H1 (cell line): ENCODE measurements at regions not wholly inside any gene's neighbourhood (a gene's known extent, or its start where the extent isn't known, plus 50 kb on each side); places are given as distances from the start of the nearest gene placed in this dataset.
A peak's percentile ranks its signal among the peaks of the same experiment; 100 is the strongest.

Source experiments
- CTCF ChIA-PET: fragments of 300-600 bp; sonication (Branson Sonifier 250); formaldehyde crosslinking; loops from one replicate; lab custom pipeline; 2021; ENCODE audit not compliant: partially characterized antibody; lab: Charles Lee
- POLR2A ChIA-PET: fragments of 300-600 bp; sonication (Branson Sonifier 250); formaldehyde crosslinking; loops from one replicate; lab custom pipeline; 2021; ENCODE audit warnings: inconsistent platforms; ENCODE audit not compliant: partially characterized antibody; lab: Charles Lee
- DNase-seq, 2 experiments: peaks; one replicate each; pipeline versions ENCODE4 v3.0.0 to v3.0.0-alpha.2; 2010 to 2022; ENCODE audit warnings: low spot score in 2 of 2, low read depth in 1 of 2, mixed read lengths in 1 of 2
- FAIRE-seq: peaks from 2 replicates; lab custom pipeline; 2011; peaks lifted over from hg19 to GRCh38; lab: Jason Lieb, UNC
- H2AFZ ChIP-seq: 2 replicates; pipeline ENCODE4 v1.8.1; 2012; ENCODE audit warnings: low read length, inconsistent platforms
- H2AK5ac ChIP-seq: 2 replicates; pipeline ENCODE4 v1.6.1; 2013; ENCODE audit warnings: low read depth, low read length
- H2BK120ac ChIP-seq: replicated peaks from 2 replicates; pipeline ENCODE3; 2013; ENCODE audit warnings: low read depth, low read length, inconsistent platforms
- H2BK12ac ChIP-seq: 2 replicates; pipeline ENCODE4 v1.6.1; 2013; ENCODE audit warnings: low read depth, low read length
- H2BK15ac ChIP-seq: 2 replicates; pipeline ENCODE4 v1.6.1; 2013; ENCODE audit warnings: low read length
- H2BK20ac ChIP-seq: 2 replicates; pipeline ENCODE4 v1.6.1; 2013; ENCODE audit warnings: low read length
- H2BK5ac ChIP-seq: 2 replicates; pipeline ENCODE4 v1.6.1; 2013; ENCODE audit warnings: low read depth, low read length
- H3K14ac ChIP-seq: 2 replicates; pipeline ENCODE4 v1.6.1; 2013; ENCODE audit warnings: inconsistent platforms; ENCODE audit not compliant: insufficient read length
- H3K18ac ChIP-seq: 2 replicates; pipeline ENCODE4 v1.6.1; 2013; ENCODE audit warnings: low read length; ENCODE audit errors: extremely low read depth
- H3K23ac ChIP-seq: 2 replicates; pipeline ENCODE4 v1.6.1; 2013; ENCODE audit warnings: inconsistent platforms; ENCODE audit not compliant: insufficient read length
- H3K23me2 ChIP-seq: 2 replicates; pipeline ENCODE4 v1.6.1; 2013; ENCODE audit warnings: low read depth, low read length
- H3K27ac ChIP-seq: 2 replicates; pipeline ENCODE4 v1.6.1; 2011; ENCODE audit warnings: low read depth, low read length, inconsistent platforms
- H3K27me3 ChIP-seq, 4 experiments: replicated peaks in 1 of 4; 1 replicate in 1 of 4; 2 replicates in 3 of 4; pipeline versions ENCODE4 v1.6.1 to v1.8.1; 2011 to 2013; ENCODE audit warnings: low read length in 3 of 4, mild to moderate bottlenecking in 3 of 4, inconsistent platforms in 2 of 4, mixed read lengths in 2 of 4, moderate library complexity in 1 of 4; ENCODE audit not compliant: control insufficient read depth in 3 of 4, insufficient read depth in 3 of 4; ENCODE audit errors: extremely low read depth in 1 of 4
- H3K36me3 ChIP-seq, 4 experiments: 2 replicates each; pipeline versions ENCODE4 v1.6.1 to v1.8.1; 2011 to 2013; ENCODE audit warnings: mild to moderate bottlenecking in 4 of 4, low read length in 3 of 4, moderate library complexity in 2 of 4, control low read depth in 1 of 4, inconsistent platforms in 1 of 4; ENCODE audit not compliant: insufficient read depth in 4 of 4, control insufficient read depth in 2 of 4
- H3K4ac ChIP-seq: replicated peaks from 2 replicates; pipeline ENCODE3; 2013; ENCODE audit warnings: low read length, low read depth, mixed read lengths, inconsistent platforms; ENCODE audit not compliant: insufficient read length
- H3K4me1 ChIP-seq, 4 experiments: replicated peaks in 1 of 4; 1 replicate in 1 of 4; 2 replicates in 3 of 4; pipeline versions ENCODE4 v1.6.1 to v1.8.1; 2011 to 2013; ENCODE audit warnings: low read length in 3 of 4, inconsistent platforms in 2 of 4, mixed read lengths in 1 of 4; ENCODE audit not compliant: insufficient read depth in 4 of 4, control insufficient read depth in 3 of 4
- H3K4me2 ChIP-seq, 2 experiments: 2 replicates each; pipeline versions ENCODE4 v1.6.1 to v1.8.1; 2011 to 2013; ENCODE audit warnings: low read depth in 2 of 2, low read length in 2 of 2, control low read depth in 1 of 2, inconsistent platforms in 1 of 2, mild to moderate bottlenecking in 1 of 2; ENCODE audit not compliant: insufficient read depth in 1 of 2
- H3K4me3 ChIP-seq, 4 experiments: fragments of 200-600, 300-600 bp in 1 of 4; sonication (generic), shearing (Covaris generic), sonication (Bioruptor Twin) in 1 of 4; 2 replicates each; pipeline versions ENCODE4 v1.5.1 to v1.8.1; 2011 to 2016; ENCODE audit warnings: low read length in 4 of 4, low read depth in 3 of 4, control low read depth in 2 of 4, inconsistent platforms in 2 of 4, mild to moderate bottlenecking in 2 of 4, mixed read lengths in 1 of 4, moderate library complexity in 1 of 4; ENCODE audit not compliant: insufficient read depth in 2 of 4; ENCODE audit errors: extremely low read depth in 1 of 4
- H3K56ac ChIP-seq: replicated peaks from 2 replicates; pipeline ENCODE3; 2013; ENCODE audit warnings: low read depth, mild to moderate bottlenecking, mixed read lengths, low read length, inconsistent platforms; ENCODE audit not compliant: insufficient read length
- H3K79me1 ChIP-seq: 2 replicates; pipeline ENCODE4 v1.6.1; 2013; ENCODE audit warnings: low read depth, low read length, control low read depth
- H3K79me2 ChIP-seq, 2 experiments: 2 replicates each; pipeline versions ENCODE4 v1.6.1 to v1.8.1; 2012 to 2013; ENCODE audit warnings: low read length in 2 of 2, mild to moderate bottlenecking in 2 of 2, inconsistent platforms in 1 of 2; ENCODE audit not compliant: insufficient read depth in 2 of 2, control insufficient read depth in 1 of 2
- H3K9ac ChIP-seq, 4 experiments: replicated peaks in 1 of 4; 1 replicate in 1 of 4; 2 replicates in 3 of 4; pipeline versions ENCODE4 v1.6.1 to v1.8.1; 2011 to 2013; ENCODE audit warnings: low read depth in 3 of 4, low read length in 3 of 4, control low read depth in 2 of 4, mild to moderate bottlenecking in 2 of 4, moderate library complexity in 2 of 4, inconsistent platforms in 1 of 4; ENCODE audit errors: extremely low read depth in 1 of 4
- H3K9me3 ChIP-seq, 2 experiments: 2 replicates each; pipeline versions ENCODE4 v1.6.1 to v1.8.1; 2012 to 2013; ENCODE audit warnings: mild to moderate bottlenecking in 2 of 2, moderate library complexity in 2 of 2, control low read depth in 1 of 2, inconsistent platforms in 1 of 2, low read depth in 1 of 2, low read length in 1 of 2, mixed read lengths in 1 of 2; ENCODE audit not compliant: insufficient read depth in 2 of 2
- H4K20me1 ChIP-seq, 2 experiments: replicated peaks in 1 of 2; 2 replicates each; pipeline versions ENCODE3 to v1.8.1; 2011 to 2013; ENCODE audit warnings: inconsistent platforms in 2 of 2, low read length in 2 of 2, mild to moderate bottlenecking in 1 of 2; ENCODE audit not compliant: insufficient read depth in 2 of 2, control insufficient read depth in 1 of 2
- H4K5ac ChIP-seq: 2 replicates; pipeline ENCODE4 v1.6.1; 2013; ENCODE audit warnings: low read length, low read depth, mixed read lengths, inconsistent platforms; ENCODE audit not compliant: insufficient read length
- H4K8ac ChIP-seq: 2 replicates; pipeline ENCODE4 v1.8.0; 2013; ENCODE audit warnings: mild to moderate bottlenecking, moderate library complexity, low read length, inconsistent platforms; ENCODE audit not compliant: insufficient read depth; ENCODE audit errors: extremely low read depth
- H4K91ac ChIP-seq: replicated peaks from 2 replicates; pipeline ENCODE3; 2013; ENCODE audit warnings: low read length, mixed read lengths, inconsistent platforms; ENCODE audit not compliant: insufficient read length
- ASH2L ChIP-seq: fragments of 200-600, 300-600 bp; sonication (generic); IDR thresholded peaks from one replicate; pipeline ENCODE4 v1.7.1; 2017; ENCODE audit warnings: low read length
- GABPA ChIP-seq: IDR thresholded peaks from 2 replicates; pipeline ENCODE4 v1.6.1; 2011; ENCODE audit warnings: mild to moderate bottlenecking, low read length, moderate library complexity, borderline replicate concordance; ENCODE audit not compliant: insufficient read depth
- JUN ChIP-seq: IDR thresholded peaks from 2 replicates; pipeline ENCODE4 v1.6.1; 2011; ENCODE audit warnings: low read depth, mild to moderate bottlenecking, improper control_type of control experiment, low read length
- RAD21 ChIP-seq, 2 experiments: IDR thresholded peaks in 1 of 2; conservative IDR thresholded peaks in 1 of 2; 2 replicates each; pipeline ENCODE4 v1.6.1; 2011; ENCODE audit warnings: low read depth in 2 of 2, low read length in 2 of 2, improper control_type of control experiment in 1 of 2, inconsistent platforms in 1 of 2, mild to moderate bottlenecking in 1 of 2, moderate library complexity in 1 of 2
- SUZ12 ChIP-seq: fragments of 200-600 bp; sonication (generic); IDR thresholded peaks from 2 replicates; pipeline ENCODE4 v1.6.1; 2012; ENCODE audit warnings: mild to moderate bottlenecking, inconsistent platforms, low read length, moderate library complexity, mixed read lengths
- WGBS, 2 experiments: shearing (Covaris generic) in 1 of 2; methylation state at CpG; one replicate each; pipeline versions ENCODE4 v1.1.6 to v1.1.7; 2013 to 2015; ENCODE audit warnings: low lambda C conversion rate in 2 of 2, mixed read lengths in 2 of 2, inconsistent platforms in 1 of 2, low coverage in 1 of 2, missing lambda C conversion rate in 1 of 2; ENCODE audit not compliant: insufficient replicate concordance in 2 of 2, insufficient coverage in 1 of 2, insufficient read length in 1 of 2; ENCODE audit errors: extremely low coverage in 1 of 2, missing lambda C conversion rate in 1 of 2; 5-methylcytosine and 5-hydroxymethylcytosine counted together
- TF ChIP-seq, protein P1 (sequence below): IDR thresholded peaks from 2 replicates; pipeline ENCODE4 v1.6.1; 2011; ENCODE audit warnings: low read length, improper control_type of control experiment
- TF ChIP-seq, protein P2 (sequence below): IDR thresholded peaks from 2 replicates; pipeline ENCODE4 v1.6.1; 2012; ENCODE audit warnings: inconsistent platforms

DNA sequence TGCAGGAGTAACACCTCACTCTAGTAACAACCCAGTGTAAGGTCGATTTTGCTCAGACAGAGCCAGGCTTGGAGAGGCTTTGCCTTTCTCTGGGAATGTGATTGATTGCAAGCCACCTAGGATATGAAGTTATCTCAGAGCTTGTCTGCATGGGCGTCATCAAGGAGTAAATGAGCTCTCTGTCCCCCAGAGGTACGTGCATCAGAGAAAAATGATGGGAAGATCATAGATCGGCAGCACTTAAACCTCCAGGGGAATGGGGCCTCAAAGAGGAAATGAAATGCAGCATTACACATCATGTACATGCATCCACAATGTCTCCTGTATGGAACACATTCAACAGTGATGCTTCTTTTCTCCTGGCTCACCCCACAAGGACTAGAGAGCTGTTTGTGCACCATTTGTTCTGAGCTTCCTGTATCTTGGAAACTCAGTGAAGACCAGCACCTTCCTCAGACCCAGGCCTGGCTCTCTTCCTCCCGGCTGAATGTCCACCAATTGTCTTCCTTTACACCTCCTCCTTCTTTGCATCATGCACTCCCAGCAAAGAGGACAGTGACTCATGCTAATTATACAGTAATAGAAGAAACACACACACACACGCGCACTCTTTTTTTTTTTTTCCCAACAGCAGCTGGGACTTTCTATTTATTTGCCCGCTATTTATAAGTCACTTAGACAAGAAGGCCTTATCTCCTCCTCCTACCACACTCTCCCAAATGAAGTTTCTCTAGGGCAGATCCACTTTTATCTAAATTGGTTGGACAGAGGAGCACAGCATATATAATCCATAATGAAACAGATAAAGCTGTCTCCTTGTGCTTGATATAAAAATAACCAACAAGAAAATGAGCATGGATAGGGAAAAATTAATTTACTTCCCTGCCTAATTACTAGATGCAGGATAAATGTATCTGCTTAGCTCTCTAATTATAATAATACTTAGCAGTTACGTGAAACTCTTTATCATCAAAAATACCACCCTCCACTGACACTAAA, 990.7 kb downstream of the CCSER2 start:
- 93% methylated on average over 9 of the region's 9 CpGs; no CpG with 5 or more reads in 1 of the 2 experiments for WGBS, 2 experiments
- no peaks in the 10 kb centered on the region for H3K79me2 ChIP-seq

More for the DNA sequence above, 990.7 kb downstream of the CCSER2 start:
- no peak overlapping the region for H3K14ac ChIP-seq
- H4K8ac ChIP-seq: no peak overlapping the region
- FAIRE-seq (no peak), DNase-seq (no peak)
- H4K91ac ChIP-seq: no peak overlapping the region
- no peaks in the 10 kb centered on the region for H3K23me2 ChIP-seq
- no peak overlapping the region for H3K23ac ChIP-seq
- H3K4me2 ChIP-seq: no peak overlapping the region
- no peaks in the 10 kb centered on the region for H3K36me3 ChIP-seq
- H2BK20ac ChIP-seq: no peak overlapping the region
- ChIA-PET POLR2A (no interaction called here), CTCF (interaction anchor here (1.0 kb wide), 1 partner anchor 24 kb away, joined by 3 read pairs; no protein-coding TSS in a partner anchor)
- no peaks in the 10 kb centered on the region for H3K27me3 ChIP-seq
- H2AFZ ChIP-seq: 0 out of 2 replicates have a peak overlapping the region, but pooled peaks have one; percentile 29
- no peak overlapping the region for H2BK5ac ChIP-seq
- no peak overlapping the region for H3K27ac ChIP-seq
- no peak overlapping the region for H2BK120ac ChIP-seq
- no peak overlapping the region for H2BK15ac ChIP-seq
- no peaks in the 10 kb centered on the region for H3K4me1 ChIP-seq
- H3K4me3 ChIP-seq: no peak overlapping the region
- H2BK12ac ChIP-seq: no peak overlapping the region
- no peak overlapping the region for H3K9ac ChIP-seq
- no peak overlapping the region for H2AK5ac ChIP-seq
- H4K20me1 ChIP-seq: no peaks in the 10 kb centered on the region
- TF ChIP-seq RAD21 (IDR thresholded peaks at IDR 0.05 in 1 of 2, conservative IDR thresholded peaks at IDR 0.05 in 1 of 2; ENCODE audit: low read depth in 2 of 2, low read length in 2 of 2) (no peak), SUZ12 (no peak), ASH2L (no peak), JUN (no peak), GABPA (no peak)
- TF ChIP-seq, protein P1, sequence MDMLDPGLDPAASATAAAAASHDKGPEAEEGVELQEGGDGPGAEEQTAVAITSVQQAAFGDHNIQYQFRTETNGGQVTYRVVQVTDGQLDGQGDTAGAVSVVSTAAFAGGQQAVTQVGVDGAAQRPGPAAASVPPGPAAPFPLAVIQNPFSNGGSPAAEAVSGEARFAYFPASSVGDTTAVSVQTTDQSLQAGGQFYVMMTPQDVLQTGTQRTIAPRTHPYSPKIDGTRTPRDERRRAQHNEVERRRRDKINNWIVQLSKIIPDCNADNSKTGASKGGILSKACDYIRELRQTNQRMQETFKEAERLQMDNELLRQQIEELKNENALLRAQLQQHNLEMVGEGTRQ: no peak
- TF ChIP-seq, protein P2, sequence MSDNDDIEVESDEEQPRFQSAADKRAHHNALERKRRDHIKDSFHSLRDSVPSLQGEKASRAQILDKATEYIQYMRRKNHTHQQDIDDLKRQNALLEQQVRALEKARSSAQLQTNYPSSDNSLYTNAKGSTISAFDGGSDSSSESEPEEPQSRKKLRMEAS: no peak
- no peak overlapping the region for H3K4ac ChIP-seq
- no peaks in the 10 kb centered on the region for H3K9me3 ChIP-seq
- H4K5ac ChIP-seq: no peak overlapping the region
- H3K18ac ChIP-seq: no peak overlapping the region
- no peak overlapping the region for H3K56ac ChIP-seq
- H3K79me1 ChIP-seq: no peaks in the 10 kb centered on the region
